ENCODE measurements at regions not wholly inside any gene's neighbourhood (a gene's known extent, or its start where the extent isn't known, plus 50 kb on each side); places are given as distances from the start of the nearest gene placed in this dataset.
"Not testable (repeated sequence)": the region's sequence is repeated elsewhere in the genome, so short reads cannot be mapped to it uniquely, and the experiment has no call there.

GRCh38 chr10:118930614-118931013, 98.9 kb upstream of the NANOS1 start:
- no peak for TF ChIP-seq EZH2 (IDR thresholded peaks at IDR 0.05; ENCODE audit: low read length, missing control alignments)
- no peak for TF ChIP-seq CTCF (conservative IDR thresholded peaks at IDR 0.05 in 1 of 2, IDR thresholded peaks at IDR 0.05 in 1 of 2; ENCODE audit: low read depth in 1 of 2, low read length in 2 of 2)

DNA sequence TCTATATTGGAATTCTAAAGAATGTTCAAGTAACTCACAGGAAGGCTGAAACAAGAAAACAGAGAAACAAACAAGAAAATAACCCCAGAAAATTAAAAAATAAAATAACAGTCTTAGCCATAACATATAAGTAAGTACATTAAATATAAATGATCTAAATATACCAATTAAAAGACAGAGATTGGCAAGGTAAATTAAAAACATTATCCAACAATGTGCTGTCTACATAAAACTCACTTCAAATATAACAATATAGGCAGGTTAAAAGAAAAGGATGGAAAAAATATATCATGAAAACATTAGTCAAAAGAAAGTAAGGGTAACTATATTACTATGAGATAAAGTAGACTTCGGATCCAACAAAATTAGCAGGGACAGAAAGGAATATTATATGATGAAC, 98.1 kb upstream of the NANOS1 start:
- no peaks in the 10 kb centered on the region for H3K9me3 ChIP-seq (ENCODE audit: control insufficient read depth, insufficient read depth, low read depth, low read length)
- no peak for DNase-seq (ENCODE audit: low read depth in 2 of 2)
- TF ChIP-seq EZH2 (IDR thresholded peaks at IDR 0.05; ENCODE audit: low read length, missing control alignments) (no peak), CTCF (conservative IDR thresholded peaks at IDR 0.05 in 1 of 2, IDR thresholded peaks at IDR 0.05 in 1 of 2; ENCODE audit: low read depth in 1 of 2, low read length in 2 of 2) (no peak)
- H3K4me1 ChIP-seq (ENCODE audit: control insufficient read depth, extremely low read depth, insufficient read depth, low read length) = no peaks in the 10 kb centered on the region
- no peaks in the 10 kb centered on the region for H3K36me3 ChIP-seq (ENCODE audit: control insufficient read depth, insufficient read depth, low read length)
- H2AFZ ChIP-seq (ENCODE audit: low read length) = no peak overlapping the region
- H3K79me2 ChIP-seq (ENCODE audit: control insufficient read depth, insufficient read depth, low read length) = no peaks in the 10 kb centered on the region
- H3K27ac ChIP-seq (ENCODE audit: insufficient read depth, low read length) = no peak overlapping the region
- no peak overlapping the region for H3K4me2 ChIP-seq (ENCODE audit: extremely low read depth, insufficient read depth, low read length)
- H3K27me3 ChIP-seq (ENCODE audit: control insufficient read depth, insufficient read depth, low read length) = no peaks in the 10 kb centered on the region
- H3K9ac ChIP-seq (ENCODE audit: insufficient read depth, low read length) = no peak overlapping the region
- H3K4me3 ChIP-seq (replicated peaks in 1 of 4; ENCODE audit: control extremely low read depth in 1 of 4, insufficient read depth in 1 of 4, low read depth in 3 of 4, low read length in 4 of 4) = no peak overlapping the region
- H4K20me1 ChIP-seq (ENCODE audit: control insufficient read depth, extremely low read depth, insufficient read depth, low read length) = no peaks in the 10 kb centered on the region

More at GRCh38 chr10:118930614-118931013, 98.9 kb upstream of the NANOS1 start:
- Histone ChIP-seq H3K4me2 (ENCODE audit: extremely low read depth, insufficient read depth, low read length) (no peak overlapping the region), H2AFZ (ENCODE audit: low read length) (no peak overlapping the region), H3K4me3 (replicated peaks in 1 of 4; ENCODE audit: control extremely low read depth in 1 of 4, insufficient read depth in 1 of 4, low read depth in 3 of 4, low read length in 4 of 4) (no peak overlapping the region), H3K9me3 (ENCODE audit: control insufficient read depth, insufficient read depth, low read depth, low read length) (no peaks in the 10 kb centered on the region), H3K9ac (ENCODE audit: insufficient read depth, low read length) (no peak overlapping the region), H3K4me1 (ENCODE audit: control insufficient read depth, extremely low read depth, insufficient read depth, low read length) (no peaks in the 10 kb centered on the region), H3K27me3 (ENCODE audit: control insufficient read depth, insufficient read depth, low read length) (no peaks in the 10 kb centered on the region), H4K20me1 (ENCODE audit: control insufficient read depth, extremely low read depth, insufficient read depth, low read length) (no peaks in the 10 kb centered on the region), H3K79me2 (ENCODE audit: control insufficient read depth, insufficient read depth, low read length) (no peaks in the 10 kb centered on the region), H3K36me3 (ENCODE audit: control insufficient read depth, insufficient read depth, low read length) (no peaks in the 10 kb centered on the region), H3K27ac (ENCODE audit: insufficient read depth, low read length) (no peak overlapping the region)
- DNase-seq (ENCODE audit: low read depth in 2 of 2) = no peak

- H3K4me1 ChIP-seq (ENCODE audit: control insufficient read depth, extremely low read depth, insufficient read depth, low read length); H3K4me2 ChIP-seq (ENCODE audit: extremely low read depth, insufficient read depth, low read length): not testable (repeated sequence)
These were observed 97.4 kb upstream of the NANOS1 start for GRCh38 chr10:118932154-118932553.

More at GRCh38 chr10:118932154-118932553, 97.4 kb upstream of the NANOS1 start:
- not testable (repeated sequence) for DNase-seq (ENCODE audit: low read depth in 2 of 2); H2AFZ ChIP-seq (ENCODE audit: low read length); H4K20me1 ChIP-seq (ENCODE audit: control insufficient read depth, extremely low read depth, insufficient read depth, low read length); H3K9me3 ChIP-seq (ENCODE audit: control insufficient read depth, insufficient read depth, low read depth, low read length); H3K4me3 ChIP-seq (replicated peaks in 1 of 4; ENCODE audit: control extremely low read depth in 1 of 4, insufficient read depth in 1 of 4, low read depth in 3 of 4, low read length in 4 of 4); H3K36me3 ChIP-seq (ENCODE audit: control insufficient read depth, insufficient read depth, low read length); H3K79me2 ChIP-seq (ENCODE audit: control insufficient read depth, insufficient read depth, low read length); H3K27me3 ChIP-seq (ENCODE audit: control insufficient read depth, insufficient read depth, low read length); H3K27ac ChIP-seq (ENCODE audit: insufficient read depth, low read length); H3K9ac ChIP-seq (ENCODE audit: insufficient read depth, low read length)

Measured in fibroblast of lung (primary cell).